C4-2B (cell line): ENCODE measurements at regions not wholly inside any gene's neighbourhood (a gene's known extent, or its start where the extent isn't known, plus 50 kb on each side); places are given as distances from the start of the nearest gene placed in this dataset.

Experiments
- H3K27ac ChIP-seq: fragments of 450-650 bp; 2 replicates; pipeline ENCODE4 v1.5.1; 2017
- CTCF ChIP-seq: fragments of 450-650 bp; conservative IDR thresholded peaks from 2 replicates; pipeline ENCODE4 v1.5.1; 2017; ENCODE audit warnings: mild to moderate bottlenecking
- ZFX ChIP-seq: fragments of 450-650 bp; IDR thresholded peaks from 2 replicates; pipeline ENCODE4 v1.6.1; 2017

DNA sequence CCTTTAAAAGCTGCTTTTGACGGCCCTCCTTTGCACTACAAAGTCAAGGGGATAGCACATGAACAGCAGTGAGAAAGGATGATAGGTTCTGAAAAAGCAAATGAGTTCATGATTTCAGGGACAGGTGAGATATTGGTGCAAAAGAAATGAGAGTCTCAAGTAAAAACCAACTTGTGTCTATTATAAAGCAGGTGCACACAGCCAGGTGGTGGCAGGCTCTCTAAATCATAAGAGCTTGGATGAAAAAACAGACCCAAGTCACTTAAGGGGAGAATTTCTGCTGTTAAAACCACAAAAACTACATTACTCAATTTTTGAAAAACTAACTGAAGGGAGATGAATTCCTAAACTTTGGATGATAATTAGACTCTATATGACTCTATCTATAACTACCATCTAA lies 201.5 kb downstream of the SP3 start:
- TF ChIP-seq CTCF (no peak), ZFX (no peak)
- no peak overlapping the region for H3K27ac ChIP-seq

GRCh38 chr2:173764094-173764493 lies 201.1 kb downstream of the SP3 start:
- no peak overlapping the region for H3K27ac ChIP-seq
- no peak for TF ChIP-seq CTCF
- no peak for TF ChIP-seq ZFX

GRCh38 chr2:173766537-173767289 lies 198.5 kb downstream of the SP3 start:
- H3K27ac ChIP-seq: no peak overlapping the region
- no peak for TF ChIP-seq CTCF
- no peak for TF ChIP-seq ZFX

DNA sequence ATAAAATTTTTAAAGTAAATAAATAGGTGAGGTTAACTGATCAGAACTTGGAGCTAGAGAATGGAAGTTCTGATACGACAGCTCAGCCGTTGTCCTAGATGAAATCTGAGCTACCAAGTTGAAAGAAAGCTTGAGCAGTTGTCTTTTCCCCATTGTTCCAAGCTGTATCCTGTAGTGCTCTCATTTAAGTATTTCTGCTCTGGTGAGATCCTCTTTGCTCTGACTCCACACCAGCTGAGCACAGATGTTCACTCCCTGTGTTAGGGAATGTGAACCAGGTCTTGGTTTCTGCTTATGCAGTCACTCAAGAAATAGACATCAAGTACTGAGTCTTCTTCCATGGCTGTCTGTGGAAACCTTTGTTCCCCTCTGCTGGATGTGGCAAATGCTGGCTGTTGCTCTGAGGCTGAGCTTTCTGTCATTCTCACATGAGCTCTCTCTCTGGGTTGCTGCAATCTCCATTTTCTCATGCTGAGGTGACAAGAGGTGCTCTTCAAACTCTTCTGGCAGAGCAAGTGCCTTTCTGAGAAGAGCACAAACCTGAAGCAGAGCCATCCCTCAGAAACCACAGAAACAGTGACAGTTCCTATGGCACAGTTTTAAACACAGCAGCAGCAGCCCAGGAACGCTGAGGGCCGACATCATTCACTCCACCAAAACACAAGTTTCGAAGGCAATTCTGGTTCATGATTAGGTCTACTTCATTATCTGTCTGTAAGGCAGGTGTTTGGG lies 194.1 kb downstream of the SP3 start:
- H3K27ac ChIP-seq: no peak overlapping the region
- no peak for TF ChIP-seq ZFX
- no peak for TF ChIP-seq CTCF

GRCh38 chr2:173772205-173772604 lies 193.0 kb downstream of the SP3 start:
- H3K27ac ChIP-seq: no peak overlapping the region
- TF ChIP-seq ZFX: no peak
- no peak for TF ChIP-seq CTCF

- no peak overlapping the region for H3K27ac ChIP-seq
- no peak for TF ChIP-seq CTCF
- no peak for TF ChIP-seq ZFX
Measured at GRCh38 chr2:173773076-173773475, 192.1 kb downstream of the SP3 start.

DNA sequence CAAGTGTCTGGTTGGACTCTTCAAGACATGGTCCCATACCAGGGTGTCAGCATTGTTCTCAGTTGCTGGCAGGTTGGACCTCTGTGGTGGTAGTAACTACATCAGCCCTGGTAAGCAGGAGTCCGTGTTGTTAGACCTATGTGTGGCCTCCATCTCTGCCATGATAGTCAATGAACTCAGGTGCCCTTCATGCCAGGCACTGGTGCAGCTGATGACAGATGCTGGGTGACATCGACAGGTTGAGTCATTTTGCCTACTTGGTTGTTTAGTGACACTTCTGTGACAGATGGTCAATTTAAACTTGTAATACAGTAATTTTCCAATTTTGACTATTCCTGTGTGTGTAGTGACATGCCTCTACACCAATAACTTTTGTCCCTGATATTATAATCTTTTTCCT lies 189.7 kb downstream of the SP3 start:
- TF ChIP-seq ZFX (no peak), CTCF (no peak)
- no peak overlapping the region for H3K27ac ChIP-seq
